ENCODE measurements at regions not wholly inside any gene's neighbourhood (a gene's known extent, or its start where the extent isn't known, plus 50 kb on each side); places are given as distances from the start of the nearest gene placed in this dataset.

GRCh38 chr7:106992511-106992910, 52.0 kb upstream of the PRKAR2B start:
- TF ChIP-seq EZH2 (IDR thresholded peaks at IDR 0.05; ENCODE audit: insufficient read depth, poor library complexity, severe bottlenecking) (no peak), EZH2phosphoT487 (IDR thresholded peaks at IDR 0.05; ENCODE audit: insufficient read depth, low read depth) (no peak)
